Left renal cortex interstitium (tissue), 4 donors: ENCODE measurements at regions not wholly inside any gene's neighbourhood (a gene's known extent, or its start where the extent isn't known, plus 50 kb on each side); places are given as distances from the start of the nearest gene placed in this dataset.

Source experiments
- DNase-seq, 4 donors: peaks; one replicate each; pipeline ENCODE4 v3.0.0-alpha.2; 2013; ENCODE audit warnings: low read depth in 4 of 4, low spot score in 2 of 4, missing footprints in 1 of 4

DNA sequence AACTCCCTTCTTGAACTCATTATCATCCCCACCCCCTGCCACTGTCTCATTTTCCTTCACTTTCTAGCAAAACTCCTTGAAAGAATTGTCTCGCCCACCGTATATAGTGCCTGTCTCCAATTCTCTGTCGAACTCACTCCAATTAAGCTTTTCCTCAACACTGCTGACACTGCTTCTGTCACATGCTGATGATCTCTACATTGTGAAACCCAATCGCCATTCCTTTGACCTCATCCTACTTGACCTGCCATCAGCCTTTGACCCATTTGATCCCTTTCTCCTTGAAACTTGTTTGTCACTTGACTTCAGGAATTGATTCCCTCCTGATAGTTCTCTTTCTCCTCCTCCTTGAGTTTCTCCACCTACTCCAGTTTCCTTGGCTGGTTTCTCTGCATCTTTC is 54.8 kb downstream of the CCDC71L start:
- no peak for DNase-seq

GRCh38 chr7:106604971-106605370 is 56.0 kb downstream of the CCDC71L start:
- no peak for DNase-seq

GRCh38 chr7:106604303-106604924 is 56.5 kb downstream of the CCDC71L start:
- no peak for DNase-seq

DNA sequence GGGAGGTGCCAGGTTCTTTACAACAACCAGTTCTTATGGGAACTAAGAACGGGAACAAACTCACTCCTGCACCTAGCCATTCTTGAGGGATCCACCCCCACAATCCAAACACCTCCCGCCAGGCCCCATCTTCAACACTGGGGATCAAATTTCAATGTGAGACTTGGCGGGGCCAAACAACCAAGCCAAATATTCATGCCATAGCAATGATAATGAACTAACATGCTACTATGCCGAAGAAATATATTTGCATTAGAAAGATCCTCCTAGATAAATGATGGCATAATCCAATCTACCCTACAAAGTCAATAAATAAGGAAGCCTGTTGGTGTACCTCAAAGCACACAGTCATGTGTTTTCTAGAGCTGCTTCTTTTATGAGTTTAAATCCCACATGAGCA is 57.6 kb downstream of the CCDC71L start:
- no peak for DNase-seq

GRCh38 chr7:106602062-106602461 is 58.9 kb downstream of the CCDC71L start:
- no peak for DNase-seq

GRCh38 chr7:106600569-106601373 is 60.2 kb downstream of the CCDC71L start:
- DNase-seq, result no peak

GRCh38 chr7:106599343-106599698 is 61.6 kb downstream of the CCDC71L start:
- DNase-seq, result no peak

DNA sequence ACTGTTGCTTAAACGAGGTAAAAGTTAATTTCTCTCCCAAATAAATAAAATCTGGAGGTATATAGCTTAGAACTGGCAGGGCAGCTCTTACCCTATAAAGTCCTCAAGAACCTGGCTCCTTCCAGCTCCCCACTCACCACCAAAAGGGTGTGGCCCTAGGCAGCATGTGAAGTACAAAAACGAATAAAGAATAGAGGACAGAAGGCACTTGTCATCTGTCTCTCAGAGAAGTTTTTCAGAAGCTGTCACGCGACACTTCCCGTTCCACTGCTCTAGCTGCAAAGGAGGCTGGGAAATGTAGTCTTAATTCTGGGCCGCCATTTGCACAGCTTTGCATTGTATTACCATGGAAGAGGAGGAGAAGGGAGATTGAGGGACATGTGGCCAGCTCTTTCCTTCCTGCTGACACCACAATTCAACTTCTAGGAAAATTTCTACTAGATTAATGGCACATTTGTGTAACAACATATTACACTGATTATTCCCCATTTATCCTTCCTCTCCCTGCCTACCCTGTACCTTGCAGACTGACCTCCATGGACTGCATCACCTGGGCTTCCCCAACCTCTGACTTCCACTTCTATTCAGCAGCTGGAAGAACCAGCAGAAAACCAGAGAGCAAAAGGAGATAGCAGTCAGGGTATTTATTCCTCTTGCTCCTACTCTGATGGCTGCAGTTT is 62.2 kb downstream of the CCDC71L start:
- DNase-seq, result peak in 2 of 4 donors; percentile 4 to 39

GRCh38 chr7:106597751-106598546 is 63.0 kb downstream of the CCDC71L start:
- no peak for DNase-seq

DNA sequence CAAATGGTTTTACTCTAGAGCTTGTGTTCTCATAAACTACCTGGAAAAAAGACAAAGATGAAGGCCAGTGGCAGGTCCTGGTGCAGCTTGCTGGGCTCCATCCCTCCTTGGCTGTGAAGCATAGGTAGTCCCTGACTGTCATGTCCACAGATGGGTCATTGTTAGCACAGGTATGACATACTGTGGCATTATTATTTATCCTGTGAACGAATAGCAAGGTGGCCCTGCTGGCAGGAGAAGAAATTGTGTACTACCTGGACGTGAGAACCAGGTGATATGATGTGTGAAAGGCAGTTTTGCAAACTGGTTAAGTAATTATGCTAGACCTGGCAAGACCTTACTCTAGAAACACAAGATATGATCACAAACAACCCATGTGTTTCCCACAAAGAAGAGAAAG is 63.9 kb downstream of the CCDC71L start:
- no peak for DNase-seq

DNA sequence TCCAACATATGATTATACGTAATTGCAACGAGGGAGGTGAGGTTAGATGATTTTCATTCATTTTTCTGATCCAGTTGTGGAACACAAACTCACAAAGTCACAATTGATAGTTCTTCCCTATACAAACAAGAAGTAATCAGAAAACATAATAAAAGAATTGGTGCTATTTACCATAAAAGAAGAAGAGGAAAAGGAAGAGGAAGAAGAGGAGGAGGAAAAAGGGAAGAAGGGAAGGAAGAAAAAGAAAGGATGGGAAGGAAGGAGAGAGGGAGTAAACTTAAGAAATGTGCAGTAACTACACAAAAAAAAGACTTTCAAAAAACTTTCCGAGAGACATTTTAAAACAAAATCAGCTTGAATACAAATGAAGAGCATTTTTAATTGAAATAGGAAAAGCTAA is 65.0 kb downstream of the CCDC71L start:
- no peak for DNase-seq

GRCh38 chr7:106593028-106593417 is 67.9 kb downstream of the CCDC71L start:
- no peak for DNase-seq

DNA sequence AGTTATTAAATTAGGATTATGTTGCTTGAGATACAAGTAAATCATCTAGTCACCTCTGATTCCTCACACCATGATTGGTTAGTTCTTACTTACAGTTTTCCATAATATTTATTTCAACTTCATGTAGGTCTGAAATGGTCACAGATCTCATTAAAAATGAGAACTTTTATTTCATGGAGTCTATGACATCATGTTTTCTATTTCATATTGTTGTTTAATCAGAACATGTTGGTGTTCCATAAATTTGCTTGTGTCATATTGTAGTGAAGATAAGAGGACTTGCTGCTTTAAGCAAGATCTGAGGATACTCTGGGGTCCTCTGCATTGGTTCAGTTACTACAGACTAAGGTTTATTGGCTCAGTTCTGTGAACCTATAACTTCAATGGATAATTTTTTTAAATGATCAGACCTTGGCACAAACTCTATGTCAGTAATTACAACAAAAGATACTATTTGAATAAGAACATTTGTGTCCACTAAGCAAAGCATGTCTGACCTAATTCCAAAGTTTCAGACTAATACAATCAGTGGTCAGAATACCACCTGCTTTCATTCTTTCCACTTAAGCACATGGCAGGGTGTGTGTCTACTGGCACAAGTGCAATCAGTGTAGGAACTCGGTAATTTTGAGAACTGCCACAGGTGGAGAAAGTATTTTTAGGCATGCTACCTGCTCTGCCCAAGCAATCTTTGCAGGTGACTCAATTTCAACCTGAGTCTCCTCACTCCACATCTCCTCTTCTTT is 68.5 kb downstream of the CCDC71L start:
- no peak for DNase-seq

- no peak for DNase-seq
Observed at GRCh38 chr7:106591146-106591545, 69.8 kb downstream of the CCDC71L start.

DNA sequence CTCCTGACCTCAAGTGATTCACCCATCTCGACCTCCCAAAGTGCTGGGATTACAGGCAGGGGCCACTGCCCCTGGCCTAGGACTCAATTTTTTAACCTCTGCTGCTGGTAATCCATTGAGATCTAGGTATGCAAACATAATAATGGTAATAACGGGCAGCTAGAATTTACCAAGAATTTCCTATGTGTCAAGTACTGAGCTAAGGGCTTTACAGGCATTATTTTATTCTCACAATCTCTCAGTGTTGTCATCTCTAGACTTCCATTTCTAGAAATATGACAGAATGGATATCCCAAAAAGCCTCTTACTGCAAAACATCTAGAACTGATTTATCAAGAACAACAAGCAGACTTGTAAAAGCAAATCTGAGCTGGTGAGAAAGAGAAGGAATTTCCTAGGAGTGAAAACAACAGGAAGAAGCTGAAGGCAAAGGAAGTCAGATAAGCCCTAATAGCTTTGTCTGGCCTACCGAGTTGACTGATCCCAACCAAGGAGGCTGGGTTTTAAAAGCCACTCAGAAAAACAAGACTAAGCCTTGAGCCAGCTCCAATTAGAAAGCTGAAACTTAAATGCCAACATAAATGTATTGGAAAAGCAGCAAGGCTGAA is 70.6 kb downstream of the CCDC71L start:
- DNase-seq, result no peak

GRCh38 chr7:106589198-106589879 is 71.6 kb downstream of the CCDC71L start:
- DNase-seq, result no peak

DNA sequence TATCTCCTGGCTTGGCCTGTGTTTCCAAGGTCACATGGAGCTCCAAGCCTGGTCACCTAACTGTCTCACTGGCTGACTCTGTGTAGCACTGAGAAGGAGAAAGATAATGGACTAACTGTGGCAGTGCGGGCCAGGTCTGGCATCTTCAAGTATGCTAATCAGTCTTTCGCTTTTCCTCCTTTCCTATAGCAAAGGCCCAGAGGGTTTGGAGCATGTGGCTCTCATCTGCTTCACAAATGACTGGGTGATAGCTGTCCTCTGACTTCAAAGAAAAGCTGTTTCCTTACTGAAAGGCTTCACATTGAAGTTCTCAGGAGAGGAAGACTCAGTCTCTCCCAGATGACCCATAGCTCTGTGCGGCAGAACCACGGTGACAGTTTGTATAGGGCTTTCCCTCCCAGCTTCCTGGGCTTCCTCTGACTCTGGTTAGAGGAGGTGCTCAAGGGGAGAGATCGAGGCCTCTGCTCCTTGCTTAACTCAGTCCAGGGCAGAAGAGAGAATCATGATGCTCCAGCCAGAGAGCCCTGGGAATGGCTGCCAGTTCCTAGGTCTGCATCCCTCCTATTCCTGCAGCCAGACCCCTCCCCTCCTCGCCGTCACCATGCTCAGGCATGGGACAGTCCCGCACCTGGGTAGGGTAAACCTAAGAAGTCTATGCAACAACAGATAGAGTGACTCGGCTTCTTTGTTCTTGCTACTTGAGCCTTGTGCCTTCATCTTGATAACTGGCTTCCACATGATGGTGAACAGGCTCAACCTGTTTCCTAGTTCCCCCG is 72.3 kb downstream of the CCDC71L start:
- no peak for DNase-seq

GRCh38 chr7:106584914-106585759 is 75.8 kb downstream of the CCDC71L start:
- no peak for DNase-seq
